Endothelial cell of umbilical vein (primary cell): ENCODE measurements at regions not wholly inside any gene's neighbourhood (a gene's known extent, or its start where the extent isn't known, plus 50 kb on each side); places are given as distances from the start of the nearest gene placed in this dataset.

Experiments used
- BruUV-seq: library from RNA; stranded (reverse); fragments of 400-500 nt; replicated peaks from 2 replicates; lab custom pipeline; 2021; lab: Mats Ljungman, UMichigan
- CTCF ChIA-PET: fragments of 300-600, 350-600 bp; sonication (Branson Sonifier 250); formaldehyde crosslinking; loops from one replicate; lab custom pipeline; 2021; ENCODE audit warnings: antibody characterized with exemption, inconsistent platforms; lab: Charles Lee
- POLR2A ChIA-PET: fragments of 300-600, 350-600 bp; sonication (Branson Sonifier 250); formaldehyde crosslinking; loops from one replicate; lab custom pipeline; 2021; ENCODE audit warnings: antibody characterized with exemption, inconsistent platforms; lab: Charles Lee
- DNase-seq: peaks from one replicate; pipeline ENCODE4 v3.0.0-alpha.2; 2011; ENCODE audit warnings: low read depth, low spot score
- FAIRE-seq: peaks from 2 replicates; lab custom pipeline; 2011; peaks lifted over from hg19 to GRCh38; lab: Jason Lieb, UNC
- H2AFZ ChIP-seq: 2 replicates; pipeline ENCODE4 v1.6.0; 2012; ENCODE audit warnings: low read depth, low read length, control low read depth, inconsistent platforms
- H3K27ac ChIP-seq: 2 replicates; pipeline ENCODE4 v1.5.1; 2011; ENCODE audit warnings: low read depth, mild to moderate bottlenecking, control low read depth, low read length, moderate library complexity; ENCODE audit not compliant: insufficient read depth
- H3K27me3 ChIP-seq, 2 experiments: 2 replicates each; pipeline versions ENCODE4 v1.6.0 to v1.6.1; 2011; ENCODE audit warnings: low read length in 2 of 2, mixed read lengths in 1 of 2; ENCODE audit not compliant: control insufficient read depth in 2 of 2, insufficient read depth in 2 of 2
- H3K36me3 ChIP-seq, 2 experiments: 2 replicates in 1 of 2; 3 replicates in 1 of 2; pipeline ENCODE4 v1.5.1; 2011; ENCODE audit warnings: low read length in 2 of 2, mild to moderate bottlenecking in 1 of 2, moderate library complexity in 1 of 2; ENCODE audit not compliant: control insufficient read depth in 2 of 2, insufficient read depth in 2 of 2; ENCODE audit errors: extremely low read depth in 1 of 2
- H3K4me1 ChIP-seq: 3 replicates; pipeline ENCODE4 v1.5.1; 2011; ENCODE audit warnings: mild to moderate bottlenecking, low read length; ENCODE audit not compliant: control insufficient read depth, insufficient read depth; ENCODE audit errors: extremely low read depth
- H3K4me2 ChIP-seq: 2 replicates; pipeline ENCODE4 v1.6.1; 2011; ENCODE audit warnings: low read length, control low read depth, mixed read lengths; ENCODE audit not compliant: insufficient read depth
- H3K4me3 ChIP-seq, 3 experiments: fragments of 200-600 bp in 1 of 3; sonication (generic), shearing (Covaris generic) in 1 of 3; replicated peaks in 1 of 3; 2 replicates each; pipeline ENCODE4 v1.5.1; 2011 to 2016; ENCODE audit warnings: control low read depth in 3 of 3, low read length in 3 of 3, mild to moderate bottlenecking in 2 of 3, inconsistent platforms in 1 of 3, low read depth in 1 of 3, moderate library complexity in 1 of 3; ENCODE audit not compliant: insufficient read depth in 1 of 3
- H3K79me2 ChIP-seq: 2 replicates; pipeline ENCODE4 v1.6.0; 2012; ENCODE audit warnings: low read length, inconsistent platforms; ENCODE audit not compliant: control insufficient read depth, insufficient read depth
- H3K9ac ChIP-seq: replicated peaks from 2 replicates; pipeline ENCODE3; 2011; ENCODE audit warnings: low read length, control low read depth; ENCODE audit not compliant: insufficient read depth; ENCODE audit errors: extremely low read depth
- H3K9me1 ChIP-seq: replicated peaks from 3 replicates; pipeline ENCODE4 v1.6.0; 2011; ENCODE audit warnings: mild to moderate bottlenecking, low read length; ENCODE audit not compliant: control insufficient read depth, insufficient read depth; ENCODE audit errors: extremely low read depth
- H3K9me3 ChIP-seq: replicated peaks from 2 replicates; pipeline ENCODE4 v1.5.1; 2012; ENCODE audit warnings: low read length, inconsistent platforms; ENCODE audit not compliant: control insufficient read depth, insufficient read depth
- H4K20me1 ChIP-seq: replicated peaks from 2 replicates; pipeline ENCODE3; 2011; ENCODE audit warnings: mild to moderate bottlenecking, low read length; ENCODE audit not compliant: control insufficient read depth, insufficient read depth; ENCODE audit errors: extremely low read depth
- CTCF ChIP-seq, 2 donors: IDR thresholded peaks; 1 replicate in 1 of 2; 2 replicates in 1 of 2; pipeline ENCODE4 v1.5.1; 2011; ENCODE audit warnings: low read length in 2 of 2, mild to moderate bottlenecking in 2 of 2, moderate library complexity in 2 of 2, control low read depth in 1 of 2, inconsistent platforms in 1 of 2, low read depth in 1 of 2; ENCODE audit not compliant: insufficient read depth in 1 of 2; ENCODE audit errors: extremely low read depth in 1 of 2
- EZH2 ChIP-seq: IDR thresholded peaks from 2 replicates; pipeline ENCODE4 v1.6.1; 2012; ENCODE audit warnings: borderline replicate concordance, low read depth, mild to moderate bottlenecking, moderate library complexity, low read length, inconsistent platforms; ENCODE audit not compliant: severe bottlenecking
- FOS ChIP-seq: IDR thresholded peaks from 2 replicates; pipeline ENCODE4 v1.6.1; 2011; ENCODE audit warnings: mild to moderate bottlenecking, low read length, moderate library complexity, borderline replicate concordance; ENCODE audit not compliant: insufficient read depth
- GATA2 ChIP-seq: IDR thresholded peaks from 2 replicates; pipeline ENCODE4 v1.7.0; 2011; ENCODE audit warnings: low read depth, mild to moderate bottlenecking, moderate library complexity, mixed read lengths, low read length; ENCODE audit not compliant: insufficient read length, insufficient read depth
- JUN ChIP-seq: IDR thresholded peaks from 2 replicates; pipeline ENCODE4 v1.6.1; 2011; ENCODE audit warnings: borderline replicate concordance, low read depth; ENCODE audit not compliant: insufficient read length, insufficient read depth
- MAX ChIP-seq: IDR thresholded peaks from 2 replicates; pipeline ENCODE4 v1.6.1; 2011; ENCODE audit not compliant: insufficient read depth, insufficient read length
- MYC ChIP-seq: IDR thresholded peaks from one replicate; pipeline ENCODE4 v1.6.1; 2011; ENCODE audit warnings: mild to moderate bottlenecking, low read depth, low read length
- POLR2A ChIP-seq: IDR thresholded peaks from 2 replicates; pipeline ENCODE4 v1.6.1; 2012; ENCODE audit warnings: low read depth, mild to moderate bottlenecking, control low read depth, low read length
- POLR2AphosphoS5 ChIP-seq: IDR thresholded peaks from 2 replicates; pipeline ENCODE4 v1.6.1; 2012; ENCODE audit warnings: low read depth, mild to moderate bottlenecking, control low read depth, low read length, moderate library complexity; ENCODE audit not compliant: insufficient read depth
- dilution Hi-C: fragments of 300-500 bp; cut with MboI; formaldehyde crosslinking; loops from one replicate; pipeline ENCODE4 v1.15.0; 2019; ENCODE audit warnings: low sequenced_read_pairs; ENCODE audit not compliant: extremely low pct_ligation_motif_present
- intact Hi-C: fragments of 100-400 bp; cut with micrococcal nuclease; formaldehyde crosslinking; loops from one replicate; pipeline ENCODE4 v1.10.0; 2022

DNA sequence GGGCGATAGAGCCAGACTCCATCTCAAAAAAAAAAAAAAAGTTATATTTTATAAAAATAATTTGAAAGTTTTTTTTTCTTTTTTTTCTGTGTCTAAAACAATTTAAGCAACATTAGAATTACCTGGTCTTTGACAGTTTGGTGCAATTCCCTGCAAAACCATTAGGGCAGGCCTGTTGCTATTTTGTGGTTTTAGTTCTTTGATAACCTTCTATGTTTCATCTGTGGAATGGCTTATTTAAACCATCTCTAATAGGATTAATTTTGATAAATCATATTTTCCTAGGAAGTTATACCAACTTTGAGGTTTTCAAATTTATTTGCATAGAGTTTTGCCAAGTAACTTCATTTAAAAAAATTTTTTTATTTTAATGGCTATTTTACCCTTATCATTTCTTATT lies 141.2 kb upstream of the TWIST2 start:
- dilution Hi-C loops (no loop called here), intact Hi-C loops (no loop called here)

More for the DNA sequence above, 141.2 kb upstream of the TWIST2 start:
- Histone ChIP-seq H3K9me3 (no peaks in the 10 kb centered on the region), H3K4me1 (no peaks in the 10 kb centered on the region), H3K36me3 (no peaks in the 10 kb centered on the region), H3K79me2 (no peaks in the 10 kb centered on the region), H2AFZ (no peak overlapping the region), H3K9me1 (no peaks in the 10 kb centered on the region), H3K4me2 (no peak overlapping the region), H3K27me3 (no peaks in the 10 kb centered on the region), H3K27ac (no peak overlapping the region), H3K4me3 (no peak overlapping the region), H3K9ac (no peak overlapping the region), H4K20me1 (no peaks in the 10 kb centered on the region)
- DNase-seq: no peak
- no peak for FAIRE-seq
- TF ChIP-seq JUN (no peak), POLR2A (no peak), POLR2AphosphoS5 (no peak), CTCF (IDR thresholded peaks at IDR 0.05; ENCODE audit: extremely low read depth in 1 of 2, insufficient read depth in 1 of 2, low read depth in 1 of 2, low read length in 2 of 2) (no peak), MAX (no peak), MYC (no peak), FOS (no peak), GATA2 (no peak), EZH2 (no peak)
- POLR2A ChIA-PET: no interaction called here
- CTCF ChIA-PET: interaction anchor here (1.9 kb wide), 1 partner anchor 78 kb away, joined by 4 read pairs; no protein-coding TSS in a partner anchor
- BruUV-seq: no TSS peak
